Mesenchymal stem cell (in vitro differentiated cells and primary cell): ENCODE measurements at regions not wholly inside any gene's neighbourhood (a gene's known extent, or its start where the extent isn't known, plus 50 kb on each side); places are given as distances from the start of the nearest gene placed in this dataset.
"Not testable (repeated sequence)": the region's sequence is repeated elsewhere in the genome, so short reads cannot be mapped to it uniquely, and the experiment has no call there.

Experiments
- DNase-seq: peaks from one replicate; pipeline ENCODE4 v3.0.0-alpha.2; 2013
- H2AFZ ChIP-seq: one replicate; pipeline ENCODE4 v1.6.1; 2013; ENCODE audit warnings: low read depth, mild to moderate bottlenecking, control low read depth, inconsistent platforms, low read length, moderate library complexity
- H2AK5ac ChIP-seq: 2 replicates; pipeline ENCODE4 v1.6.1; 2013; ENCODE audit warnings: low read length, moderate library complexity, mild to moderate bottlenecking, inconsistent platforms; ENCODE audit not compliant: severe bottlenecking
- H2BK120ac ChIP-seq: one replicate; pipeline ENCODE4 v1.6.1; 2013; ENCODE audit warnings: low read depth, mild to moderate bottlenecking, inconsistent platforms, low read length, moderate library complexity
- H2BK12ac ChIP-seq, 2 experiments: one replicate each; pipeline ENCODE4 v1.6.1; 2013; ENCODE audit warnings: inconsistent platforms in 2 of 2, low read length in 2 of 2, mild to moderate bottlenecking in 2 of 2, moderate library complexity in 2 of 2, control low read depth in 1 of 2
- H2BK15ac ChIP-seq: one replicate; pipeline ENCODE4 v1.6.1; 2013; ENCODE audit warnings: mild to moderate bottlenecking, low read depth, inconsistent platforms; ENCODE audit not compliant: poor library complexity, severe bottlenecking
- H2BK5ac ChIP-seq: 2 replicates; pipeline ENCODE4 v1.6.1; 2013; ENCODE audit warnings: low read depth, mild to moderate bottlenecking, low read length, control low read depth, inconsistent platforms; ENCODE audit not compliant: poor library complexity, severe bottlenecking
- H3K14ac ChIP-seq, 2 experiments: one replicate each; pipeline ENCODE4 v1.6.1; 2013; ENCODE audit warnings: inconsistent platforms in 2 of 2, low read length in 2 of 2, control low read depth in 1 of 2, mild to moderate bottlenecking in 1 of 2, moderate library complexity in 1 of 2
- H3K18ac ChIP-seq, 2 experiments: one replicate each; pipeline ENCODE4 v1.6.1; 2013; ENCODE audit warnings: inconsistent platforms in 2 of 2, low read length in 2 of 2, control low read depth in 1 of 2, low read depth in 1 of 2, mild to moderate bottlenecking in 1 of 2
- H3K23ac ChIP-seq, 2 experiments: one replicate each; pipeline ENCODE4 v1.6.1; 2013; ENCODE audit warnings: inconsistent platforms in 2 of 2, low read length in 2 of 2, mild to moderate bottlenecking in 2 of 2, moderate library complexity in 2 of 2, control low read depth in 1 of 2
- H3K27ac ChIP-seq: 2 replicates; pipeline ENCODE4 v1.5.1; 2013; ENCODE audit warnings: mild to moderate bottlenecking, moderate library complexity, low read length, control low read depth, inconsistent platforms; ENCODE audit not compliant: poor library complexity, severe bottlenecking
- H3K27me3 ChIP-seq, 2 experiments: 2 replicates each; pipeline versions ENCODE4 v1.6.1 to v1.7.0; 2013; ENCODE audit warnings: low read length in 2 of 2, mild to moderate bottlenecking in 2 of 2, moderate library complexity in 2 of 2, control low read depth in 1 of 2, inconsistent platforms in 1 of 2; ENCODE audit not compliant: control insufficient read depth in 1 of 2, insufficient read depth in 1 of 2
- H3K36me3 ChIP-seq, 2 experiments: 2 replicates each; pipeline versions ENCODE4 v1.6.1 to v1.7.0; 2013; ENCODE audit warnings: low read length in 2 of 2, control low read depth in 1 of 2, inconsistent platforms in 1 of 2, low read depth in 1 of 2, mild to moderate bottlenecking in 1 of 2; ENCODE audit not compliant: insufficient read depth in 2 of 2, control insufficient read depth in 1 of 2
- H3K4ac ChIP-seq, 2 experiments: one replicate each; pipeline ENCODE4 v1.6.1; 2013; ENCODE audit warnings: inconsistent platforms in 2 of 2, low read length in 2 of 2, mild to moderate bottlenecking in 2 of 2, moderate library complexity in 2 of 2, control low read depth in 1 of 2, low read depth in 1 of 2
- H3K4me1 ChIP-seq: 2 replicates; pipeline ENCODE4 v1.6.1; 2013; ENCODE audit warnings: low read depth, low read length, control low read depth; ENCODE audit not compliant: control insufficient read depth, insufficient read depth
- H3K4me2 ChIP-seq: 2 replicates; pipeline ENCODE4 v1.6.1; 2013; ENCODE audit warnings: low read length, mild to moderate bottlenecking, inconsistent platforms; ENCODE audit not compliant: poor library complexity, severe bottlenecking
- H3K4me3 ChIP-seq, 2 experiments: 2 replicates each; pipeline versions ENCODE4 v1.5.1 to v1.7.0; 2013; ENCODE audit warnings: low read length in 2 of 2, mild to moderate bottlenecking in 2 of 2, control low read depth in 1 of 2, low read depth in 1 of 2; ENCODE audit not compliant: insufficient read depth in 1 of 2
- H3K79me1 ChIP-seq: replicated peaks from 2 replicates; pipeline ENCODE4 v1.6.1; 2013; ENCODE audit warnings: mild to moderate bottlenecking, control low read depth, low read length, inconsistent platforms; ENCODE audit not compliant: poor library complexity, severe bottlenecking
- H3K9ac ChIP-seq: 2 replicates; pipeline ENCODE4 v1.7.0; 2013; ENCODE audit warnings: mild to moderate bottlenecking, low read length, moderate library complexity
- H3K9me3 ChIP-seq: 2 replicates; pipeline ENCODE4 v1.7.0; 2013; ENCODE audit warnings: mild to moderate bottlenecking, low read length; ENCODE audit not compliant: control insufficient read depth
- H4K8ac ChIP-seq: one replicate; pipeline ENCODE4 v1.6.1; 2013; ENCODE audit warnings: inconsistent platforms, mild to moderate bottlenecking, low read length, moderate library complexity
- H4K91ac ChIP-seq: one replicate; pipeline ENCODE4 v1.6.1; 2013; ENCODE audit warnings: mild to moderate bottlenecking, low read length, inconsistent platforms
- WGBS: methylation state at CpG from one replicate; pipeline ENCODE4 v1.1.7; 2013; ENCODE audit warnings: mixed read lengths; 5-methylcytosine and 5-hydroxymethylcytosine counted together

DNA sequence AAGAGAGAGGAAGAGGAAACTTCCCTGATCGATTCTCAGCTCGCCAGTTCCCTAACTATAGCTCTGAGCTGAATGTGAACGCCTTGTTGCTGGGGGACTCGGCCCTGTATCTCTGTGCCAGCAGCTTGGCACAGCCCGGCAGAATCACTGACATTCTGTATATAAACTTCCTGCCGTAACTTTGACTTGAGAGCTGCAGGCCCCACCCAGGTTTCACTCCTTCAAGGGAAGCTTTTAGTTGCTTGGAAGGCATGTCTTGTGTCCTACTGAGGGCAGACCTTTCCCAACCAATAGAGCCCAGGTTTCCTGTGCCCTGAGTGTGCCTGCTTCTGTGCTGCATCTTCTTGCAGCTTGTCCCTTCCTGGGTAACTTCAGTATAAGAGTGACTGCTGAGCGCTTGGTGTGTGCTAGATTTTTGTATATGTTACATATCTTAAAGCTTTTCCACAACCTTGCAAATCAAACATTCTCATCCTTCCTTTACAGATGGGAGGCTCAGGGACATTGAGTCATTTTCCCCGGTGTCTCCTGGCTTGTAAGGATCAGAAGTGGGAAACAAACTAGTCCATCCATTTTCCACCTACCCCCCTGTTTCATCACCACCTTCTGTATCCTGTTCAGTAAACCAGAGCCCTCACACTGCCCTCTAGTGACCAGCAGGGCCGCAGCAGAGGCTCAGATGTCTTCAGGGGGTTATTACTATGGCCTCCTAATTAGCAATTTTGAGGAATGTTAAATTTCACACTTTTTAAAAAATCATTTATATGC is 225.2 kb upstream of the PRSS58 start:
- H3K4me3 ChIP-seq: no peak overlapping the region

DNA sequence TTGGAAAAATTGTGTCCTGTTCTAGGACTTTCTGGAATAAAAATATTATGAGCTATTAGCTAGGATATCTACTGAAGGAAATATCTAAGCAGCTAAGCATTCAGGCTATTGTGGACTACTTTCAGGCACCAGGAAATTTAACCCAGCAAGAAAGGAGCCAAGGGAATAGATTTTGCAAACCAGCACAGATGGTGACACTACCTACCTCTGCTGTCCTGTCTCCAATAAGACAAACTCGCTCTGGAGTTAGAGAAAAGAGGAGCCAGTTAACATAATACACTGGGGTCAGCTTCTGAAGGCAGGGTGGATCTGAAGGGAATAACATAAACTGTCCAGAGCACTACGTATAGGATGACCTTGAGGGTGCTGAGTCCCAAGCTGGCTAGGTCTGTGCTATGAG is 223.7 kb upstream of the PRSS58 start:
- H3K27me3 ChIP-seq: peaks cover 0 to under 1% of the 10 kb centered on the region in 2 experiments
- H2BK120ac ChIP-seq: no peak overlapping the region
- H3K27ac ChIP-seq: no peak overlapping the region
- no peaks in the 10 kb centered on the region for H3K36me3 ChIP-seq
- H3K4me3 ChIP-seq: no peak overlapping the region
- H2AFZ ChIP-seq: no peak overlapping the region
- no peak overlapping the region for H2BK5ac ChIP-seq
- H3K14ac ChIP-seq: no peak overlapping the region
- no peaks in the 10 kb centered on the region for H3K9me3 ChIP-seq
- H3K4me1 ChIP-seq: peaks cover 2% of the 10 kb centered on the region
- H4K8ac ChIP-seq: no peak overlapping the region
- no peak overlapping the region for H3K23ac ChIP-seq
- no peak overlapping the region for H3K4ac ChIP-seq
- no peak overlapping the region for H2BK12ac ChIP-seq
- no peak overlapping the region for H2AK5ac ChIP-seq
- no peak overlapping the region for H3K4me2 ChIP-seq
- H2BK15ac ChIP-seq: no peak overlapping the region
- H3K18ac ChIP-seq: no peak overlapping the region
- DNase-seq: peak; percentile 34
- WGBS: 42% methylated on average over 2 of the region's 2 CpGs
- H3K79me1 ChIP-seq: no peaks in the 10 kb centered on the region
- no peak overlapping the region for H3K9ac ChIP-seq
- no peak overlapping the region for H4K91ac ChIP-seq

More for the DNA sequence above, 225.2 kb upstream of the PRSS58 start:
- no peak overlapping the region for H2AFZ ChIP-seq
- no peak overlapping the region for H3K27ac ChIP-seq
- no peak overlapping the region for H3K4ac ChIP-seq
- no peak overlapping the region for H2BK5ac ChIP-seq
- H2BK120ac ChIP-seq: no peak overlapping the region
- H3K14ac ChIP-seq: no peak overlapping the region
- peak; percentile 69 for DNase-seq
- H2BK15ac ChIP-seq: no peak overlapping the region
- no peak overlapping the region for H3K23ac ChIP-seq
- H3K36me3 ChIP-seq: no peaks in the 10 kb centered on the region
- 64% methylated on average over 7 of the region's 9 CpGs for WGBS
- no peak overlapping the region for H2BK12ac ChIP-seq
- no peak overlapping the region for H4K8ac ChIP-seq
- no peaks in the 10 kb centered on the region for H3K9me3 ChIP-seq
- H3K4me2 ChIP-seq: no peak overlapping the region
- H3K27me3 ChIP-seq: peaks cover 1 to 14% of the 10 kb centered on the region in 2 experiments
- no peak overlapping the region for H3K18ac ChIP-seq
- no peak overlapping the region for H2AK5ac ChIP-seq
- no peak overlapping the region for H3K9ac ChIP-seq
- peaks cover 2% of the 10 kb centered on the region for H3K4me1 ChIP-seq
- no peaks in the 10 kb centered on the region for H3K79me1 ChIP-seq
- H4K91ac ChIP-seq: no peak overlapping the region

DNA sequence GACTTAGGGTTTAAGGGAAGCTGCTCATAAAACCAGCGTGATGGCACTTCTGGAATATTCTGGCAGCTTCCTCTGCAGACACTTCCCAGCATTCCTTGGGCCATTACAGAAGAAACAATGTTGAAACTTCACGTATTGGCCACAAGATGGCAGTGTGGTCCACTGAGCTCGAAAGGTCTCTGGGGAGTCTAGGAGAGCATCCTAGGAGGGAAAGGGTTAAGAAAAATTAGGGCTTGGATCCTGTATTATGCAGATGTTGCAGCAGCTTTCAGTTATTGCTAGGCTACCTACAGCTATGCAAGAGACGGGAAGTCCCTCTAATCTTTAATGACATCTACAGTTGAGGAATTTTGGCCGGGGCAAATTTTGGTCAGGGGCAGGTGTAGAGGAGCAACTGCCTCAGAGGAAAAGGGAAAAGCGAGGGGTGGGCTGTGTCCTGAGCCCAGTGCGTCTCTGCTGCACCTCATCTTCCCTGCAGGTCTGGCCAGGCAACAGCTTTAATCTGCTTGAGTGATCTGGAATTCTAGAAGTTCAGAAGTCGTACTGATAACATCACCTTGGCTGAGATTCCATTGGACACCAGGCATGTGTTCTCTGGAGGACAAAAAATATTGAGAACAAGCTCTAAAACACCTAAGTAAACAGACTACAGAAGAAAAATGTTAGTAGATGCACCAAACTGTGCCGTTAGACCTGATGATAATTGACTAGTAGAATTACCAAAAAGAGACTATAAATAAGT is 220.8 kb upstream of the PRSS58 start:
- Histone ChIP-seq H2BK120ac (no peak overlapping the region), H3K79me1 (no peaks in the 10 kb centered on the region), H3K27me3 (no peaks in the 10 kb centered on the region), H2BK12ac (no peak overlapping the region), H2BK5ac (no peak overlapping the region), H3K18ac (no peak overlapping the region), H3K9ac (peak overlapping the region; percentile 25), H3K4me2 (no peak overlapping the region), H2AK5ac (no peak overlapping the region), H3K14ac (no peak overlapping the region), H4K8ac (no peak overlapping the region), H2AFZ (no peak overlapping the region), H3K4ac (no peak overlapping the region), H3K4me1 (peaks cover 2% of the 10 kb centered on the region), H4K91ac (peak overlapping the region; percentile 50), H2BK15ac (no peak overlapping the region), H3K9me3 (no peaks in the 10 kb centered on the region), H3K36me3 (no peaks in the 10 kb centered on the region), H3K4me3 (no peak overlapping the region), H3K27ac (no peak overlapping the region), H3K23ac (no peak overlapping the region)
- peak; percentile 69 for DNase-seq
- WGBS: 44% methylated on average over 7 of the region's 9 CpGs

DNA sequence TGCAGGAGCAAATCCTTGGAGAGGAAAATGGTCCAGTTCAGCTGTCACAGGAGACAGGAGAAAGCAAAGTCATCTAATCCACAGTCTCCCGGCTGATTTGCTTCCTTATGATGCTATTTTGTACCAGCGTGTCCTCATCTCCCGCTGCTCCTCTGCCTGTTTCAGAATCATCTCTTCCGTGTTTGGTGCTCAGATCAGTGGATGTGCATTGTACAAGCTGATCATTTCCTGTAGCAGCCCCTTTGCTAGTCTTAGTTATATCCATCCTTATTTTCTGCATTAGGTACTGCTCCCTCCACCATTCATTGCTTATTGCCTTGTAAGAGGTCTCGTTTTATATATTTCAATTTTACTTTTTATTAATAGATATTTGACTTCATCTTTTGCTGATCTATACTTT is 219.9 kb upstream of the PRSS58 start:
- not testable (repeated sequence) for H4K8ac ChIP-seq, H3K27ac ChIP-seq, H3K9me3 ChIP-seq, H2AFZ ChIP-seq, H2AK5ac ChIP-seq, H3K36me3 ChIP-seq, H3K27me3 ChIP-seq, H2BK12ac ChIP-seq, DNase-seq, H3K23ac ChIP-seq, H2BK15ac ChIP-seq, H3K79me1 ChIP-seq, H4K91ac ChIP-seq, H3K4me1 ChIP-seq, H3K4me3 ChIP-seq, H3K4ac ChIP-seq, H2BK120ac ChIP-seq, H3K14ac ChIP-seq, H3K18ac ChIP-seq, H2BK5ac ChIP-seq, H3K9ac ChIP-seq, H3K4me2 ChIP-seq
- 98% methylated on average over 4 of the region's 5 CpGs for WGBS
